HL-60 (cell line): ENCODE measurements at regions not wholly inside any gene's neighbourhood (a gene's known extent, or its start where the extent isn't known, plus 50 kb on each side); places are given as distances from the start of the nearest gene placed in this dataset.

ENCODE experiments used
- DNase-seq, 2 experiments: peaks; one replicate each; pipeline ENCODE4 v3.0.0-alpha.2; 2010 to 2020; ENCODE audit warnings: low read depth in 1 of 2, low spot score in 1 of 2
- H3K27ac ChIP-seq: fragments of 250-450 bp; sonication (Bioruptor Pico); replicated peaks from 2 replicates; pipeline ENCODE4 v1.5.1; 2020; ENCODE audit warnings: mild to moderate bottlenecking, moderate library complexity
- H3K27me3 ChIP-seq: fragments of 250-450 bp; sonication (Bioruptor Pico); 2 replicates; pipeline ENCODE4 v1.5.1; 2021; ENCODE audit warnings: mild to moderate bottlenecking, moderate library complexity; ENCODE audit not compliant: insufficient read depth, poor library complexity, severe bottlenecking
- H3K4me3 ChIP-seq: replicated peaks from 2 replicates; pipeline ENCODE4 v1.5.1; 2011; ENCODE audit warnings: mild to moderate bottlenecking, control low read depth, low read length; ENCODE audit not compliant: insufficient read depth
- CTCF ChIP-seq: IDR thresholded peaks from one replicate; pipeline ENCODE4 v1.5.1; 2011; ENCODE audit warnings: low read length, control low read depth, inconsistent platforms; ENCODE audit not compliant: insufficient read depth
- GABPA ChIP-seq: IDR thresholded peaks from 2 replicates; pipeline ENCODE4 v1.6.1; 2012; ENCODE audit warnings: low read depth
- POLR2AphosphoS5 ChIP-seq: IDR thresholded peaks from 2 replicates; pipeline ENCODE4 v1.6.1; 2012; ENCODE audit warnings: low read depth
- SPI1 ChIP-seq: IDR thresholded peaks from 2 replicates; pipeline ENCODE4 v1.6.1; 2012; ENCODE audit warnings: low read depth, mild to moderate bottlenecking, borderline replicate concordance
- TF ChIP-seq, protein P1 (sequence below): IDR thresholded peaks from 2 replicates; pipeline ENCODE4 v1.6.1; 2012; ENCODE audit warnings: low read depth; ENCODE audit not compliant: insufficient replicate concordance

DNA sequence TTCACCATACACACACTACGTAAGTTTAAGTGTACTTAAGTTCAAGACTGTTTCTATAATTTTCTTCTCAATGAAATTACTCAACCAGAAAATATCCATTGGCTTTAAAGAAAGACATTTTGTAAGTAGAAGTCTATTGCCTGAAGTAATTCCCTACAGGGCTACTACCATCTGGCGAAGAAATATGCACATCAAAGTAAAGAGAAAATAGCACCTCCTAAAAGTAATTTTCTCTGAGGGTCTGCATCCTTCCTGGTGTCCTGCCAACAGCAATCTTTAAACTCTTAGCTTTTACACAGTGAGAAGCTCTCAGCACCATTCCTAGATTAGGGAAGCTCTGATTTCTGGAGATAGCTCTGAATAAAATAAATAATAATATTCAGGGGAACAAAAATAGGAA lies 498.5 kb upstream of the TYRP1 start:
- no peak overlapping the region for H3K4me3 ChIP-seq
- TF ChIP-seq, protein P1, sequence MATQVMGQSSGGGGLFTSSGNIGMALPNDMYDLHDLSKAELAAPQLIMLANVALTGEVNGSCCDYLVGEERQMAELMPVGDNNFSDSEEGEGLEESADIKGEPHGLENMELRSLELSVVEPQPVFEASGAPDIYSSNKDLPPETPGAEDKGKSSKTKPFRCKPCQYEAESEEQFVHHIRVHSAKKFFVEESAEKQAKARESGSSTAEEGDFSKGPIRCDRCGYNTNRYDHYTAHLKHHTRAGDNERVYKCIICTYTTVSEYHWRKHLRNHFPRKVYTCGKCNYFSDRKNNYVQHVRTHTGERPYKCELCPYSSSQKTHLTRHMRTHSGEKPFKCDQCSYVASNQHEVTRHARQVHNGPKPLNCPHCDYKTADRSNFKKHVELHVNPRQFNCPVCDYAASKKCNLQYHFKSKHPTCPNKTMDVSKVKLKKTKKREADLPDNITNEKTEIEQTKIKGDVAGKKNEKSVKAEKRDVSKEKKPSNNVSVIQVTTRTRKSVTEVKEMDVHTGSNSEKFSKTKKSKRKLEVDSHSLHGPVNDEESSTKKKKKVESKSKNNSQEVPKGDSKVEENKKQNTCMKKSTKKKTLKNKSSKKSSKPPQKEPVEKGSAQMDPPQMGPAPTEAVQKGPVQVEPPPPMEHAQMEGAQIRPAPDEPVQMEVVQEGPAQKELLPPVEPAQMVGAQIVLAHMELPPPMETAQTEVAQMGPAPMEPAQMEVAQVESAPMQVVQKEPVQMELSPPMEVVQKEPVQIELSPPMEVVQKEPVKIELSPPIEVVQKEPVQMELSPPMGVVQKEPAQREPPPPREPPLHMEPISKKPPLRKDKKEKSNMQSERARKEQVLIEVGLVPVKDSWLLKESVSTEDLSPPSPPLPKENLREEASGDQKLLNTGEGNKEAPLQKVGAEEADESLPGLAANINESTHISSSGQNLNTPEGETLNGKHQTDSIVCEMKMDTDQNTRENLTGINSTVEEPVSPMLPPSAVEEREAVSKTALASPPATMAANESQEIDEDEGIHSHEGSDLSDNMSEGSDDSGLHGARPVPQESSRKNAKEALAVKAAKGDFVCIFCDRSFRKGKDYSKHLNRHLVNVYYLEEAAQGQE = no peak
- TF ChIP-seq GABPA = no peak
- no peak for TF ChIP-seq SPI1
- TF ChIP-seq CTCF = no peak
- no peak for TF ChIP-seq POLR2AphosphoS5
- no peak overlapping the region for H3K27ac ChIP-seq
- no peak for DNase-seq
- H3K27me3 ChIP-seq = no peaks in the 10 kb centered on the region

GRCh38 chr9:12195456-12195855 lies 497.7 kb upstream of the TYRP1 start:
- H3K27ac ChIP-seq = no peak overlapping the region
- no peaks in the 10 kb centered on the region for H3K27me3 ChIP-seq
- TF ChIP-seq GABPA = no peak
- TF ChIP-seq, protein P1 = no peak
- no peak for TF ChIP-seq POLR2AphosphoS5
- no peak for TF ChIP-seq SPI1
- TF ChIP-seq CTCF = no peak
- no peak for DNase-seq
- no peak overlapping the region for H3K4me3 ChIP-seq

GRCh38 chr9:12204512-12204911 lies 488.7 kb upstream of the TYRP1 start:
- Histone ChIP-seq H3K4me3 (no peak overlapping the region), H3K27ac (no peak overlapping the region), H3K27me3 (no peaks in the 10 kb centered on the region)
- DNase-seq = no peak
- TF ChIP-seq, protein P1 = no peak
- TF ChIP-seq POLR2AphosphoS5 = no peak
- TF ChIP-seq GABPA = no peak
- no peak for TF ChIP-seq SPI1
- TF ChIP-seq CTCF = no peak
